Thyroid gland (tissue), 4 donors: ENCODE measurements at regions not wholly inside any gene's neighbourhood (a gene's known extent, or its start where the extent isn't known, plus 50 kb on each side); places are given as distances from the start of the nearest gene placed in this dataset.

ENCODE experiments used
- CTCF ChIP-seq, 6 experiments: fragments of 200-600 bp in 3 of 6; fragments of 450-650 bp in 3 of 6; sonication (generic) in 3 of 6; IDR thresholded peaks; one replicate each; pipeline ENCODE4 v1.5.1; 2016 to 2019; ENCODE audit warnings: antibody characterized with exemption in 6 of 6, mild to moderate bottlenecking in 2 of 6, inconsistent platforms in 1 of 6, moderate library complexity in 1 of 6
- POLR2A ChIP-seq, 2 donors: fragments of 450-650 bp; IDR thresholded peaks; one replicate each; pipeline ENCODE4 v1.6.1; 2017; ENCODE audit warnings: antibody characterized with exemption in 2 of 2, mild to moderate bottlenecking in 2 of 2, moderate library complexity in 1 of 2

GRCh38 chr7:91357379-91357778 lies 93.1 kb downstream of the FZD1 start:
- TF ChIP-seq POLR2A (IDR thresholded peaks at IDR 0.05) (no peak), CTCF (IDR thresholded peaks at IDR 0.05) (no peak)
